Omental fat pad (tissue), 3 donors: ENCODE measurements at regions not wholly inside any gene's neighbourhood (a gene's known extent, or its start where the extent isn't known, plus 50 kb on each side); places are given as distances from the start of the nearest gene placed in this dataset.
A peak's percentile ranks its signal among the peaks of the same experiment; 100 is the strongest.

Experiments used
- ATAC-seq: fragments of 150-250 bp; one replicate; pipeline ENCODE4 v1.9.1; 2016; ENCODE audit warnings: mild to moderate bottlenecking, moderate library complexity; ENCODE audit not compliant: low FRiP score
- DNase-seq: peaks from one replicate; pipeline ENCODE4 v3.0.0-alpha.2; 2019; ENCODE audit warnings: low spot score
- TF ChIP-seq, protein P1 (sequence below), 3 donors: fragments of 450-650 bp; IDR thresholded peaks; one replicate each; pipeline ENCODE4 v1.5.1; 2016 to 2017; ENCODE audit warnings: antibody characterized with exemption in 3 of 3, mild to moderate bottlenecking in 3 of 3, moderate library complexity in 2 of 3

DNA sequence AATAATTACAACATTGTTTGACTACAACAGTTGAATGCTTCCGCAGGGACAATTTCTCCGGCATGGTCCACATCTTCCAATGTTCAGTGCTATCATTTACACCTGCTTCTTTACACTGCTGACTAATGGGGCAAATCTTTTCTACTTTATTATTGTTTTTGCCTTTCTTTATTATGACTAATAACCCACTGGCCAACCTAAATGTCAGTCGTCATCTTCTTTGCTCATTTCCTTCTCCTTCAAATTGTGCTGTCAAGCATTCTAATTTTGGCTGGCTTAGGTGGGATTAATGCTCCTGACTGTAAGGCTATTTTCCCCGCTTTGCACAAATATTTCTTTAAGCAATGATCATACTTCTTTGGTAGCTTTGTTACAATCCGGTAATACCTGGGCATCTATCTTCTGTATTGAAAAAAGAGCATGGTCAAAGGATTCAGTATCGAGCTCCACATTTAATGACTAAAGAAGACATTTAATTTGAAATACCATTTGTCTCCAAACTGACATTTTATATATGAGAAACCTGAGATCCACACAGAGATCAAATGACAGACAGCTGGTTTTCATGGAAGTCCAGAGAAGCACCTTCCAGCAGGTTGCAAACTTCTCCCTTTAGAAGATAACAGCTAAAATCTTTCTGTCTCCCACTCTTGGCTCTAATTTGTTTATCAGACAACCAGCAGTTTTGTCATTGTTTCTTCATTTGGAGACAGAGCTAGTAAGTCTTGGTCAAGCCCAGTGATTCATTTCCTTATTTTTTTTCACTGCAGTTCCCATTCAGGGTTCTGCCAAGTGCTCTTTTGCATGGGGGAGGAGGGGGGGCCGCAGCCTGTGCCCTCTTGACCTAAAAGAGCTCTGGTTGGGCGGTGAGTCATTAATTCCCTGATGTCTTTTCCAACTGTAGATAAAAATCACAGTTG, 132.9 kb downstream of the SOCS6 start:
- TF ChIP-seq, protein P1, sequence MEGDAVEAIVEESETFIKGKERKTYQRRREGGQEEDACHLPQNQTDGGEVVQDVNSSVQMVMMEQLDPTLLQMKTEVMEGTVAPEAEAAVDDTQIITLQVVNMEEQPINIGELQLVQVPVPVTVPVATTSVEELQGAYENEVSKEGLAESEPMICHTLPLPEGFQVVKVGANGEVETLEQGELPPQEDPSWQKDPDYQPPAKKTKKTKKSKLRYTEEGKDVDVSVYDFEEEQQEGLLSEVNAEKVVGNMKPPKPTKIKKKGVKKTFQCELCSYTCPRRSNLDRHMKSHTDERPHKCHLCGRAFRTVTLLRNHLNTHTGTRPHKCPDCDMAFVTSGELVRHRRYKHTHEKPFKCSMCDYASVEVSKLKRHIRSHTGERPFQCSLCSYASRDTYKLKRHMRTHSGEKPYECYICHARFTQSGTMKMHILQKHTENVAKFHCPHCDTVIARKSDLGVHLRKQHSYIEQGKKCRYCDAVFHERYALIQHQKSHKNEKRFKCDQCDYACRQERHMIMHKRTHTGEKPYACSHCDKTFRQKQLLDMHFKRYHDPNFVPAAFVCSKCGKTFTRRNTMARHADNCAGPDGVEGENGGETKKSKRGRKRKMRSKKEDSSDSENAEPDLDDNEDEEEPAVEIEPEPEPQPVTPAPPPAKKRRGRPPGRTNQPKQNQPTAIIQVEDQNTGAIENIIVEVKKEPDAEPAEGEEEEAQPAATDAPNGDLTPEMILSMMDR (IDR thresholded peaks at IDR 0.05): no peak
- peak; percentile 89 for ATAC-seq

DNA sequence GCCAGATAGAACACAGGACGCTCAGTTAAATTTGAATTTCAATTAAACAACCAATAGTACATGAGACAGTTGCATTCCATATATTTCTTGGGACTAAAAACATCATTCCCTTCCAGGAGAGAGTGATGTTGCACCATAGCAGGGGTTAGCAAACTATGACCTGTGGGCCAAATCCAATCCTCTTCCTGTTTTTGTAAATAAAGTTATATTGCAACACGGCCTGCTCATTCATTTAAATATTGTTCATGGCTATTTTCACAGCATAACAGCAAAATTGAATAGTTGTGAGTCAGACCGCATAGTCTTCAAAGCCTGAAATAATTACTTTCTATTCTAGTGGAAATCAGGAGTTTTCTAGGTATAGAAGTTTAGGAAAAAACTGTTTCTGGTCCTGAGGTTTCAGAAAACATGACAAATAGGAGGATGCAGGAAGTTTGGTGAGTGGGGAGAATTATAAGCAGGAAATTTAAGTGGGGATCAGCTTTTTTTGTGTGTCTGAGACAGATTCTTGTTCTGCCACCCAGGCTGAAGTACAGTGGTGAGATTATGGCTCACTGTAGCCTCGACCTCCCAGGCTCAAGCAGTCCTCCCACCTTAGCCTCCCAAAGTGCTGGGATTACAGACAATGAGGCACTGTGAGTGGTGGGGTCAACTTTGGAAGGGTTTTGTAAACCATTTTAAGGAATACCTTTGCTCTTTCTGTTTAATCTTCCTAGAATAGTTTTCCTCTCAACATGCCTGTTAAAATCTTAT, 131.5 kb downstream of the SOCS6 start:
- DNase-seq (no peak), ATAC-seq (peak; percentile 56)
- TF ChIP-seq, protein P1 (IDR thresholded peaks at IDR 0.05): no peak

More for the DNA sequence above, 132.9 kb downstream of the SOCS6 start:
- peak; percentile 38 for DNase-seq

DNA sequence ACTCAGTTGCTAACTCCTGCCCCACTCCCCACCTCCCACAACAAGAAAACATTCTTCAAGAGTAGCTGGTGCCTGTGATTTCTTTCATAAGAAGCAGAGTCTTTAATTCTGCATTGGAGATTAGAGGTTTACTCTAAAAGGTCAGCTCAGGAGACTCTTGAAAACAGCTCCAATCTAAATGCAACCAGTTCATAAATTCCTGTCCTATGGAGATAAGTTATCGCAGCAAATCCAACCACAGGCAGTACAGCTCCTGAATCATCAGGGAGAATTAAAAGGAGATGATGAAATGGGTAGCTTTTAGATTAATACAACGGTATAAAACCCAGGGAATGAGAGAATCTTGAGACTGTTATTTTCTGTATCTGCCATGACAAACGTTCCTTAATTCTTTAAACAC, 130.7 kb downstream of the SOCS6 start:
- TF ChIP-seq, protein P1 (IDR thresholded peaks at IDR 0.05): no peak
- peak; percentile 46 for ATAC-seq
- DNase-seq: no peak

DNA sequence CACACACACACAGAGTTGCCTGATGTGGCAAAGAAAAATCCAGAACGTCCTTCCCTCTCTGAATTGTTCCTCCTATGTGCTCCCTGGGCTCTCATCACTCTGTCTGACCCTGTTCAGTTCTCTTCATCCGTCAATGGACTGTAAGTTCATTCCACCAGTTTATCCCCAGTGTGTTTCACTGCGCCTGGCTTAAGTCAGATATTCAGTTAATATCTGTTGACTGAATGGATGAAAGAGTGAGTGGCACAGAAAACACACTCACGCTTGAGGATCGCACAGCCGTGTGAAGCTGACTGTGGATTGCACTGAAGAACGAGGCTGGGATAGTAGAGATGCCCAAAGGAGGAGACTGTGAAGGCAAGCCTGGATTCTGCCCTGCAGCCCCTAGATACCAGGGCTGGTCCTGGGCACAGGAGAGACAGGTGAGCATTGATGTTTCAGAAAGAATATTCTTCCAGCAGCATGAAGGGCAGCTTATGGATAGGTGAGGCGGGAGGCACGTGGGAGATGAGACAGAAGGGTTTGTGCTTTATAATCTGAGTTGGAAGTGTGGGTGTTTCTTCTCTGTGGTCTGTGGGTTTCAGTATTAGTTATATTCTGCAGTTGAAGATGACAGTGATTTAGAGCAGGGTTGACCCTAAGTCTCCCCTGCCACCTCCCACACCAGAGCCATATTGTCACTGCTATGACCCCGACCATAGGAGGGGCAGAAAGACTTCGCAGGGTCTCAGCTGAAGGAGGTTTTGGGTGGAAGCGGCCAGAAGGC, 129.9 kb downstream of the SOCS6 start:
- ATAC-seq (no peak), DNase-seq (no peak)
- TF ChIP-seq, protein P1 (IDR thresholded peaks at IDR 0.05): no peak

DNA sequence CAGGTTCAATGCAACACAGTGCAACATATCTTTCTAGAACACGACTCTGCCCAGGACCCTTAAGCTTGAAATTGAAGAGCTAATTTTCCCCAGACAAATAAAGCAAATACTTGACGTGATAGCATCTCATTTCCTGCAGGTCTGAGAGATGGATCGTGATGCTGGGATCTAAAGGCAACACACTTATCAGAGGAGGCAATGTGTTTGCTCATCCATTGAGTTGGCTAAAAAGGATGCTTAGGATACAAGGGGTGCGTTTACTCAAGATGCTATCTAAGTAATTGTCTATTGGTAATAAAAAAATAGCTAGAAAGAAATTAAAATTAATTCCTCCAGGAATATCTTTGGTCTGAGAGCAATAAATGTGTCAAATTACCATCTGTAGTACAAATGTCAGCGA, 129.0 kb downstream of the SOCS6 start:
- TF ChIP-seq, protein P1 (IDR thresholded peaks at IDR 0.05): no peak
- DNase-seq: no peak
- ATAC-seq: no peak

DNA sequence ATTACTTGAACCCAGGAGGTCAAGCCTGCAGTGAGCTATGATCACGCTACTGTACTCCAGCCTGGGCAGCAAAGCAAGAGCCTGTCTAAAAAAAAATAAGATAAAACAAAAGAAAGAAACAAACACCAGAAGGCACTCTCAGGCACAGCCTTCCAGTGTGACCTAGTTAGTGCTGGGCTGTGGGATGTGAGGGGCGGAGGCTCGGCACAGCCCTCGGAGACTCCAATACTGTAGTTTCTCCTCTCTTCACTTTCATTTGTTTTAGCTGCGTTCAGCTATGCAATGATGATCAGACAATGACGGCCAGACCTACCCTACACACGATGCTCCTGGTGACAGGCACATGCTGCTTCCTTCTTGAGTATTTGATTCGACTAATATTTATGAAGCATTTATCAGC, 127.7 kb downstream of the SOCS6 start:
- TF ChIP-seq, protein P1 (IDR thresholded peaks at IDR 0.05): no peak
- ATAC-seq (no peak), DNase-seq (no peak)
